Suprapubic skin (tissue), 4 donors: ENCODE measurements at regions not wholly inside any gene's neighbourhood (a gene's known extent, or its start where the extent isn't known, plus 50 kb on each side); places are given as distances from the start of the nearest gene placed in this dataset.

Experiments
- DNase-seq, 2 donors: peaks; one replicate each; pipeline ENCODE4 v3.0.0-alpha.2; 2019; ENCODE audit warnings: low spot score in 2 of 2
- H3K27ac ChIP-seq: fragments of 200-600 bp; sonication (generic); one replicate; pipeline ENCODE4 v1.5.1; 2019
- H3K27me3 ChIP-seq: fragments of 200-600 bp; sonication (generic); one replicate; pipeline ENCODE4 v1.5.1; 2019
- H3K36me3 ChIP-seq: fragments of 200-600 bp; sonication (generic); one replicate; pipeline ENCODE4 v1.5.1; 2019
- H3K4me1 ChIP-seq: fragments of 200-600 bp; sonication (generic); one replicate; pipeline ENCODE4 v1.5.1; 2019
- H3K4me3 ChIP-seq: fragments of 200-600 bp; sonication (generic); one replicate; pipeline ENCODE4 v1.5.1; 2019; ENCODE audit warnings: mild to moderate bottlenecking
- H3K9me3 ChIP-seq: fragments of 200-600 bp; sonication (generic); one replicate; pipeline ENCODE4 v1.5.1; 2019
- EP300 ChIP-seq: sonication (generic); formaldehyde crosslinking; IDR thresholded peaks from one replicate; pipeline ENCODE4 v1.6.1; 2017; ENCODE audit warnings: antibody characterized with exemption
- POLR2A ChIP-seq, 2 donors: fragments of 450-650 bp; IDR thresholded peaks; one replicate each; pipeline ENCODE4 v1.6.1; 2017; ENCODE audit warnings: antibody characterized with exemption in 2 of 2, mild to moderate bottlenecking in 2 of 2, moderate library complexity in 2 of 2
- POLR2AphosphoS5 ChIP-seq, 3 donors: sonication (generic); formaldehyde crosslinking; IDR thresholded peaks; one replicate each; pipeline ENCODE4 v1.6.1; 2017; ENCODE audit warnings: antibody characterized with exemption in 3 of 3
- WGBS: methylation state at CpG from one replicate; pipeline ENCODE4 v1.1.5; 2018; 5-methylcytosine and 5-hydroxymethylcytosine counted together
- TF ChIP-seq, protein P1 (sequence below), 2 donors: fragments of 200-600 bp in 1 of 2; fragments of 450-650 bp in 1 of 2; sonication (generic) in 1 of 2; IDR thresholded peaks; one replicate each; pipeline ENCODE4 v1.5.1; 2016 to 2019; ENCODE audit warnings: antibody characterized with exemption in 2 of 2, mild to moderate bottlenecking in 1 of 2, moderate library complexity in 1 of 2

DNA sequence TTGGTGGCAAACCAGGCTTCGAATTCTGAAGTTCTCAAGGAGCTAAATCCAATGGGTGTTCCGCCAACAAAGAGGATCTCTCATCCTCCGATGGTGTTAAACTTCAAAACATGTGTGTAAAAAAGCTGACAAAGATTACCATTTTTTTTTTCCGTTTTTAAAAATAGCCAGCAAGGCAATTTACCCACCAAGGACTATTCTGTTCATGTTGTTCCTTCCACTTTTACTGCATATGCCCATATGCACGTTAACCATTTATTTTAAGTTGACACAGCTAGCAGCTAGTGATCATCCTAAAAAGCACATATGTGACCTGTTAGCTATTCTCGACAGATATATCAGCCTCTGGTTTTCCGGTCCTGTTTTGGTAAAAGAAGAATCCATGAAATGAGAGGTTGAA is 326.7 kb downstream of the PLK2 start:
- H3K4me3 ChIP-seq, result no peak overlapping the region
- H3K4me1 ChIP-seq, result peaks cover 12% of the 10 kb centered on the region
- H3K9me3 ChIP-seq, result no peaks in the 10 kb centered on the region
- WGBS, result 77% methylated on average over 7 of the region's 7 CpGs
- H3K27ac ChIP-seq, result no peak overlapping the region
- H3K27me3 ChIP-seq, result no peaks in the 10 kb centered on the region
- TF ChIP-seq POLR2AphosphoS5 (IDR thresholded peaks at IDR 0.05) (no peak), POLR2A (IDR thresholded peaks at IDR 0.05) (no peak), EP300 (no peak)
- TF ChIP-seq, protein P1, sequence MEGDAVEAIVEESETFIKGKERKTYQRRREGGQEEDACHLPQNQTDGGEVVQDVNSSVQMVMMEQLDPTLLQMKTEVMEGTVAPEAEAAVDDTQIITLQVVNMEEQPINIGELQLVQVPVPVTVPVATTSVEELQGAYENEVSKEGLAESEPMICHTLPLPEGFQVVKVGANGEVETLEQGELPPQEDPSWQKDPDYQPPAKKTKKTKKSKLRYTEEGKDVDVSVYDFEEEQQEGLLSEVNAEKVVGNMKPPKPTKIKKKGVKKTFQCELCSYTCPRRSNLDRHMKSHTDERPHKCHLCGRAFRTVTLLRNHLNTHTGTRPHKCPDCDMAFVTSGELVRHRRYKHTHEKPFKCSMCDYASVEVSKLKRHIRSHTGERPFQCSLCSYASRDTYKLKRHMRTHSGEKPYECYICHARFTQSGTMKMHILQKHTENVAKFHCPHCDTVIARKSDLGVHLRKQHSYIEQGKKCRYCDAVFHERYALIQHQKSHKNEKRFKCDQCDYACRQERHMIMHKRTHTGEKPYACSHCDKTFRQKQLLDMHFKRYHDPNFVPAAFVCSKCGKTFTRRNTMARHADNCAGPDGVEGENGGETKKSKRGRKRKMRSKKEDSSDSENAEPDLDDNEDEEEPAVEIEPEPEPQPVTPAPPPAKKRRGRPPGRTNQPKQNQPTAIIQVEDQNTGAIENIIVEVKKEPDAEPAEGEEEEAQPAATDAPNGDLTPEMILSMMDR (IDR thresholded peaks at IDR 0.05), result no peak
- no peak for DNase-seq
- H3K36me3 ChIP-seq, result no peaks in the 10 kb centered on the region

DNA sequence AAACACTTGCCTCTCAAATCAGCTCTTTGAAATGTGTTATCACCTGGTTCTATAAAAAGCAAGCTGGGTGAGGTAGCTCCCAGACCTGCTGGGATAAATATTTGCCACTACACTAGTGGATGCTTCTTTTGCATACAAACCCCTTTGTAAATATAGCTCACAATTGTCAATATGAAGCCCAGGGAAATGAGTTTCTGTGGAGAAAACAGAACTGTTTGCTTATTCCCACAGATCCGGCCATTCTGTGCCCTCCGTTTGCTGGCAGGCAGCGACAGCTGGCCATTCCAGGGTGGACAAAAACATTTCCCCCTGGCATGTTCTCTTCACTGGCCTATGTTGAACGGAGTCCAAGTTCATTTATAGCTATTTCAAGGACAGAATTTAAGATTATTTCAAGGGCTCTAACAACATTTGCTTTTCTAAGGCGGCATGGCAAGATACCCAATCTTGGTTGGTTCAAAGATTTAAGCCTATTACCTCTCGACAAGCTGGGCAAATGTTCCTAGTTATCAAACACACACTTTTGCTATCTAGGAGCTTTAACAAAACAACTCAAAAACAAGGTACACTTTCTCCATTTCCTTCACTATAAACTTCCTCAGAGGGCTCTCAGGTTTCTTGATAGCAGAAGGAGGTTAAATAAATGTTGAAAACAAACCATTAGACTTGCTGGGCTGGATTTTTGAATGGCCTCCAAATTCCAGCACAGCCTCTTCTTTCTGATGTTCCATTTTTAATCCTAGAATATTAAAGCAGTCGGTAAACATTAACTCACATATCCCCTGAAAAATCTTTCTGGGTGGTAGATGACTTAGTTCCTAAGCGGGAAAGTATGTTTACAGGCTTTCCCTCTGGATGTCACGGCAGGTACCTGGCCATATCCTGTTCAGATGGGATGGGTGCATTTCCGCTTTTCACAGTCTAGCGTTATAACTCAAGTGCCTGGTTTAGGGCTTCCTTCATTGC is 332.3 kb downstream of the PLK2 start:
- 70% methylated on average over 11 of the region's 11 CpGs for WGBS
- H3K36me3 ChIP-seq, result no peaks in the 10 kb centered on the region
- H3K27ac ChIP-seq, result no peak overlapping the region
- H3K4me3 ChIP-seq, result no peak overlapping the region
- TF ChIP-seq POLR2A (IDR thresholded peaks at IDR 0.05) (no peak), EP300 (no peak)
- H3K27me3 ChIP-seq, result no peaks in the 10 kb centered on the region
- H3K9me3 ChIP-seq, result no peaks in the 10 kb centered on the region
- H3K4me1 ChIP-seq, result no peaks in the 10 kb centered on the region
- no peak for DNase-seq

DNA sequence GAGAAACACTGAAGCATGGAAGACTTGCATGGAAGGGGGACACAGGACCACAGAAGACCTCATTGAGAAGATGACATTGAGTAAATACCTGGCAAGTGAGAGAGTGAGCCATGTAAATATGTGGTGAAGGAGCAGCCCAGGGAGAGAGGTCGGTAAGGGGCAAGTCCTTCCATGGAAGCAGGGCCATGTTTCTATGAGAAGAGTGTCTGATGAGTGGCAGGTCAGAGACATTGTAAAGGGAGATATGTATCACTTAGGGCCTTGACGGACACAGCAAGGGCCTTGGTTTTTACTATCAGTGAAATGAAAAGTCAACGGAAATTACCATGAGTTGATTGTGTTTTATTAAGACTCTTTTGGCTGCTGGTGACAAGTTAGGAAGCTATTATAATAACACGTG is 336.4 kb downstream of the PLK2 start:
- TF ChIP-seq EP300, result no peak
- no peak for TF ChIP-seq POLR2A (IDR thresholded peaks at IDR 0.05)
- TF ChIP-seq, protein P1 (IDR thresholded peaks at IDR 0.05), result no peak
- Histone ChIP-seq H3K36me3 (no peaks in the 10 kb centered on the region), H3K27ac (no peak overlapping the region), H3K27me3 (no peaks in the 10 kb centered on the region), H3K9me3 (no peaks in the 10 kb centered on the region), H3K4me3 (no peak overlapping the region), H3K4me1 (no peaks in the 10 kb centered on the region)
- WGBS, result 88% methylated on average over 4 of the region's 4 CpGs
- no peak for DNase-seq

DNA sequence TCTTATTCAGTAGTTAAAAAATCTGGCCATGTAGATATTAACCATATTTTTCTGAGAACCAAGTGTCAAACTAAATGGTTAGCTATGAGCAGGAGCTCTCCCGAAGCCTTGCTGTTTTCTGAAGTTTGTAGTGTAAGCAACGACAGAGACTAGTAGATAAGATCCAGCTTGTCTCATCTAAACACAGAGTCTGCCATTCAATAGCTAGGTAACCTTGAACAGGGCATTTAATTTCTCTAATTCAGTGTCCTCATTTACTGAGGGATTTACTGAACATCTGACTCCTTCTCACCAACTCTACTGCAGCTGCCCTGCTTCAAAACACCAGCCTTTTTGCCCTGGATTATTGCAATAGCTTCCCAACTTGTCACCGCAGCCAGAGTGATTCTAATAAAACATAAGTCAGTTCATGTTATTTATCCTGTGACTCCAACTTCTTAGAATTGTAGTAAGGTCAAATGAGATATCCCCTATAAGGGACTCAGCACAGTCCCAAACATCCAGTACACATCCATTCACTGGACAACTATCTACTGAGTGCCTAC is 337.0 kb downstream of the PLK2 start:
- TF ChIP-seq POLR2AphosphoS5 (IDR thresholded peaks at IDR 0.05) (no peak), POLR2A (IDR thresholded peaks at IDR 0.05) (no peak), EP300 (no peak)
- TF ChIP-seq, protein P1 (IDR thresholded peaks at IDR 0.05), result no peak
- H3K27me3 ChIP-seq, result no peaks in the 10 kb centered on the region
- no peaks in the 10 kb centered on the region for H3K9me3 ChIP-seq
- no peaks in the 10 kb centered on the region for H3K36me3 ChIP-seq
- no peak overlapping the region for H3K4me3 ChIP-seq
- H3K27ac ChIP-seq, result no peak overlapping the region
- no peak for DNase-seq
- H3K4me1 ChIP-seq, result no peaks in the 10 kb centered on the region
- WGBS, result 85% methylated on average over 3 of the region's 3 CpGs

DNA sequence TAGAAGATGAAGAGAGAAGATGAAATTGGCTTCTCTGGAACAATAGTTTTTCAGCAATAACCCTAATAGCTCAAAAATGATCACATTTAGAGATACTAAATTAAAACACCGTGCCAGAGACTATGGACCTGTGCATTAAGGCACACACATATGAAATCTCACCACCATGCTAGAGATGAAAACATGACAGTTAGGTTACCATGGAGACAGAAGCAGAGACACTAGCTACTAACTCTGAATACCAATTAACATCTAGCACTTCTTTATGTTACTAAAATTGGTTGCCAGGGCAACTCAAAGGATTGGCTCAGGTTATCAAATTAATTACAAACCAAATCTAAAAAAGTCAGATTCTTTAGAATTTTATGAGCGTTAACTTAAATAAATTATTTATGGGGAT is 337.7 kb downstream of the PLK2 start:
- WGBS, result 88% methylated on average over 2 of the region's 2 CpGs
- TF ChIP-seq POLR2A (IDR thresholded peaks at IDR 0.05), result no peak
- no peak for TF ChIP-seq EP300
- TF ChIP-seq, protein P1 (IDR thresholded peaks at IDR 0.05), result no peak
- TF ChIP-seq POLR2AphosphoS5 (IDR thresholded peaks at IDR 0.05), result no peak

More for the DNA sequence above, 337.7 kb downstream of the PLK2 start:
- Histone ChIP-seq H3K36me3 (no peaks in the 10 kb centered on the region), H3K4me3 (no peak overlapping the region), H3K4me1 (no peaks in the 10 kb centered on the region), H3K9me3 (no peaks in the 10 kb centered on the region), H3K27me3 (no peaks in the 10 kb centered on the region), H3K27ac (no peak overlapping the region)
- no peak for DNase-seq
